HG03159 (cell line): ENCODE measurements at regions not wholly inside any gene's neighbourhood (a gene's known extent, or its start where the extent isn't known, plus 50 kb on each side); places are given as distances from the start of the nearest gene placed in this dataset.

Source experiments
- ATAC-seq: cut with Tn5 transposase; IDR thresholded peaks from one replicate; pipeline ENCODE4 v1.9.1; 2021; ENCODE audit warnings: mild to moderate bottlenecking, moderate library complexity; ENCODE audit not compliant: unreplicated experiment

- no peak for ATAC-seq
These were observed 53.5 kb upstream of the TBC1D9 start for GRCh38 chr4:140809676-140810075.

- ATAC-seq, result peak; percentile 10
These were observed 52.1 kb upstream of the TBC1D9 start for GRCh38 chr4:140808256-140808655.

- peak; percentile 83 for ATAC-seq
These were observed 51.5 kb upstream of the TBC1D9 start for GRCh38 chr4:140807491-140808252.

- ATAC-seq, result peak; percentile 75
These were observed 50.0 kb upstream of the TBC1D9 start for GRCh38 chr4:140806163-140806562.
